GM23248 (cell line): ENCODE measurements at regions not wholly inside any gene's neighbourhood (a gene's known extent, or its start where the extent isn't known, plus 50 kb on each side); places are given as distances from the start of the nearest gene placed in this dataset.
"Not testable (repeated sequence)": the region's sequence is repeated elsewhere in the genome, so short reads cannot be mapped to it uniquely, and the experiment has no call there.

Experiments used
- DNase-seq: peaks from one replicate; pipeline ENCODE4 v3.0.0-alpha.2; 2015
- H2AFZ ChIP-seq: fragments of 200-600 bp; sonication (generic); 2 replicates; pipeline ENCODE4 v1.6.1; 2016; ENCODE audit warnings: antibody characterized with exemption
- H3F3A ChIP-seq: fragments of 200-600 bp; sonication (generic); 2 replicates; pipeline ENCODE4 v1.6.1; 2016; ENCODE audit warnings: mild to moderate bottlenecking, antibody characterized with exemption, mixed run types; ENCODE audit not compliant: insufficient read depth
- H3K27ac ChIP-seq: fragments of 200-600 bp; sonication (generic); 2 replicates; pipeline ENCODE4 v1.5.1; 2016; ENCODE audit warnings: mild to moderate bottlenecking
- H3K27me3 ChIP-seq: fragments of 200-600 bp; sonication (generic); replicated peaks from 2 replicates; pipeline ENCODE4 v1.6.1; 2016; ENCODE audit warnings: mild to moderate bottlenecking; ENCODE audit not compliant: insufficient read depth
- H3K36me3 ChIP-seq: fragments of 200-600 bp; sonication (generic); 2 replicates; pipeline ENCODE4 v1.6.1; 2016; ENCODE audit warnings: low read depth, mild to moderate bottlenecking
- H3K4me1 ChIP-seq: fragments of 200-600 bp; sonication (generic); 2 replicates; pipeline ENCODE4 v1.6.1; 2016; ENCODE audit warnings: mild to moderate bottlenecking; ENCODE audit not compliant: insufficient read depth
- H3K4me2 ChIP-seq: fragments of 200-600 bp; sonication (generic); one replicate; pipeline ENCODE4 v1.6.1; 2016; ENCODE audit warnings: mild to moderate bottlenecking; ENCODE audit not compliant: unreplicated experiment
- H3K4me3 ChIP-seq: fragments of 200-600 bp; sonication (generic); 2 replicates; pipeline ENCODE4 v1.5.1; 2016; ENCODE audit warnings: mild to moderate bottlenecking
- H3K79me2 ChIP-seq: fragments of 200-600 bp; sonication (generic); 2 replicates; pipeline ENCODE4 v1.6.1; 2016; ENCODE audit warnings: mild to moderate bottlenecking; ENCODE audit not compliant: insufficient read depth
- H3K9ac ChIP-seq: fragments of 200-600 bp; sonication (generic); 2 replicates; pipeline ENCODE4 v1.6.1; 2016; ENCODE audit warnings: mild to moderate bottlenecking
- H3K9me2 ChIP-seq: fragments of 200-600 bp; sonication (generic); 2 replicates; pipeline ENCODE4 v1.6.1; 2016; ENCODE audit warnings: mixed run types, mild to moderate bottlenecking, moderate library complexity; ENCODE audit not compliant: insufficient read depth
- H3K9me3 ChIP-seq: fragments of 200-600 bp; sonication (generic); one replicate; pipeline ENCODE4 v1.6.1; 2017; ENCODE audit warnings: low read depth
- H4K20me1 ChIP-seq: fragments of 200-600 bp; sonication (generic); 2 replicates; pipeline ENCODE4 v1.6.0; 2016; ENCODE audit not compliant: insufficient read depth
- EZH2 ChIP-seq: fragments of 200-600 bp; sonication (generic); IDR thresholded peaks from 2 replicates; pipeline ENCODE4 v1.6.1; 2018; ENCODE audit warnings: antibody characterized with exemption, mild to moderate bottlenecking; ENCODE audit not compliant: insufficient read depth, poor library complexity, severe bottlenecking
- EZH2phosphoT487 ChIP-seq: fragments of 200-600 bp; sonication (generic); IDR thresholded peaks from 2 replicates; pipeline ENCODE4 v1.6.1; 2018; ENCODE audit warnings: antibody characterized with exemption, moderate library complexity, mild to moderate bottlenecking, low read depth; ENCODE audit not compliant: insufficient read depth
- WGBS, 2 experiments: methylation state at CpG; one replicate each; pipeline ENCODE4 v1.1.6; 2015 to 2017; ENCODE audit warnings: low lambda C conversion rate in 2 of 2, low coverage in 1 of 2; ENCODE audit errors: missing lambda C conversion rate in 2 of 2; 5-methylcytosine and 5-hydroxymethylcytosine counted together
- in situ Hi-C: fragments of 300-500 bp; cut with MboI; formaldehyde crosslinking; loops from 2 replicates; pipeline ENCODE4 v1.15.0; 2020

DNA sequence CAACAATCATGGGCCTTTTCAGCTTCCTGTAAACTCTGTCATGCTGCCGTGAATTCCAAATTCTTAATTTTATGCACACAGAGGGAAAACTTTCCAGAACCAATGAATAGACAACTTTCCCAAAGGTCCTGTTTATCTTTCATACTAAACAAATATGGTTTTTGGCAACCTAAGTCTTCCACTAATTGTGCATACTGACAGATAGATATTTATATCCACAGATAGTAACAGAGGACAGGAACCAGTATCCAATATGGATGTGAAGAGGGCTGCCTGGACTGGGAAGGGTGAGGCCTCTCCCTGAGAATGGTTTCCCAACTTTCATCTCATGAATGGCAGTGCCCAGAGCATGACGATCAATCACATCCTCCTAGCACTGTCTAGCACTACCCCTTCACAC lies 80.4 kb downstream of the MRPL57 start:
- H3K4me2 ChIP-seq, result no peak overlapping the region
- H3K27me3 ChIP-seq, result peaks cover 12% of the 10 kb centered on the region; the same call in 1 of the 2 replicates
- no peak overlapping the region for H3K9ac ChIP-seq
- H4K20me1 ChIP-seq, result no peaks in the 10 kb centered on the region
- in situ Hi-C loops, result no loop called here
- no peaks in the 10 kb centered on the region for H3K79me2 ChIP-seq
- 76 to 79% methylated on average over 2 of the region's 2 CpGs for WGBS, 2 experiments
- H3F3A ChIP-seq, result no peaks in the 10 kb centered on the region
- TF ChIP-seq EZH2, result no peak
- TF ChIP-seq EZH2phosphoT487, result no peak
- no peak for DNase-seq
- H2AFZ ChIP-seq, result no peak overlapping the region
- no peaks in the 10 kb centered on the region for H3K9me3 ChIP-seq
- no peaks in the 10 kb centered on the region for H3K36me3 ChIP-seq
- H3K4me3 ChIP-seq, result no peak overlapping the region
- no peaks in the 10 kb centered on the region for H3K9me2 ChIP-seq
- no peak overlapping the region for H3K27ac ChIP-seq
- H3K4me1 ChIP-seq, result no peaks in the 10 kb centered on the region

DNA sequence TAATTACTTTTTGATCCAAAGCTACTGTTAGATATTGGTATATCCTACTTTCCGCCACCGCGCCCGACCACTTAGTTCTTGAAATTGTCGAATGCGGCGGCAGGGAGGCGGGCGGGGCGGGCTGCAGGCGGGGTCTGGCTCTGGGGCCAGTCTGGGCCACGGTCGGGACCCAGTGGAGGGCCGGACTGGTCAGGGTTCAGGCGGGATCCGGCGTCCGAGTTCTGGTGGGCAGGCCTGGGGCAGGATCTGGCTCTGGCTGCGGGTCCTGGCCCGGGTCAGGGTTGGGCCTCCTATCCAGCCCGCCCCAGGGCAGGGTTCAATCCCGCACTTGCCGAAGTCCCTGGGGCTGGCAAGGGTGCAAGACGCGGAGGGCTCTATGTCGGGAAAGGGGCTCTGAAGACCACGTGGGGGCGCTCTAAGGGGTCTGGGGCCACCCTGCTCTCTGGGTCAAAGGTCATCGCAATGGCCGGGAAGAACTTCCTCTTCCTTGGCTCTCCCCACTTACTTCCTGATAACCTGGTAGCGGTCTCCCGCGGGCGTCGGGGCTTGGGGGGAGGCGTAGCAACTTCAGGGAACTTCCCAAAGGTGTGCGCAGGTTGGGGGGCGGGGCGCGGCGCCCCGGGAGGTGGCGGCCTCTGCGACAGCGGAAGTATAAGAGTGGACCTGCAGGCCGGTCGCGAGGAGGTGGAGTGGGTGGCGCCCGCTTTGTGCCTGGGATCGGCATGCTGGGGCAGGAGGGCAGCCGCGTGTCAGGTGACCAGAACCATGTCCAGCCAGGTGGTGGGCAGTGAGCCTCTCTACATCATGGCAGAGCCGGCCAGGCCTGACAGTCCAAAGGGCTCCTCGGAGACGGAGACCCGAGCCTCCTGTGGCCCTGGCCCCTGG lies 83.4 kb downstream of the MRPL57 start:
- TF ChIP-seq EZH2 (no peak), EZH2phosphoT487 (no peak)
- Histone ChIP-seq H2AFZ (no peak overlapping the region), H3K9ac (no peak overlapping the region), H3K27ac (no peak overlapping the region), H3K4me1 (no peaks in the 10 kb centered on the region), H3K4me2 (no peak overlapping the region), H3F3A (no peaks in the 10 kb centered on the region), H3K27me3 (no peaks in the 10 kb centered on the region), H3K36me3 (no peaks in the 10 kb centered on the region), H3K9me3 (no peaks in the 10 kb centered on the region), H3K9me2 (no peaks in the 10 kb centered on the region), H3K4me3 (no peak overlapping the region), H4K20me1 (no peaks in the 10 kb centered on the region), H3K79me2 (no peaks in the 10 kb centered on the region)
- DNase-seq, result no peak
- in situ Hi-C loops, result no loop called here
- WGBS, 2 experiments, result 92 to 93% methylated on average over 49 to 57 of the region's 57 CpGs

DNA sequence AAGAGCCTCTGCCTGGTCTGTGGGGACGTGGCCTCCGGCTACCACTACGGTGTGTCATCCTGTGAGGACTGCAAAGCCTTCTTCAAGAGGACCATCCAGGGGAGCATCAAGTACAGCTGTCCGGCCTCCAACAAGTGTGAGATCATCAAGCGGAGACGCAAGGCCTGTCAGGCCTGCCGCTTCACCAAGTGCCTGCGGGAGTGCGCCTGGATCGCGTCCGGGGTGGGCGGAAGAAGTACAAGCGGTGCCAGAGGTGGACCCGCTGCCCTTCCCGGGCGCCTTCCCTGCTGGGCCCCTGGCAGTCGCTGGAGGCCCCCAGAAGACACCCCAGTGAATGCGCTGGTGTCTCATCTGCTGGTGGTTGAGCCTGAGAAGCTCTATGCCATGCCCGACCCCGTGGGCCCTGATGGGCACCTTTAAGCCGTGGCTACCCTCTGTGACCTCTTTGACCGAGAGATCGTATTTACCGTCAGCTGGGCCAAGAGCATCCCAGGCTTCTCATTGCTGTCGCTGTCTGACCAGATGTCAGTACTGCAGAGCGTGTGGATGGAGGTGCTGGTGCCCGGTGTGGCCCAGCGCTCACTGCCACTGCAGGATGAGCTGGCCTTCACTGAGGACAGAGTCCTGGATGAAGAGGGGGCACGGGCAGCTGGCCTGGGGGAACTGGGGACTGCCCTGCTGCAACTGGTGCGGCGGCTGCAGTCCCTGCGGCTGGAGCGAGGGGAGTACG lies 84.3 kb downstream of the MRPL57 start:
- H3K9me3 ChIP-seq, H3K36me3 ChIP-seq, H3K4me1 ChIP-seq, H3K9ac ChIP-seq, H3K9me2 ChIP-seq, H3K4me2 ChIP-seq, DNase-seq, H3K27ac ChIP-seq, H3K4me3 ChIP-seq, H4K20me1 ChIP-seq, in situ Hi-C loops, H3F3A ChIP-seq, H2AFZ ChIP-seq, H3K79me2 ChIP-seq, H3K27me3 ChIP-seq: not testable (repeated sequence)
- WGBS, 2 experiments, result 88 to 89% methylated on average over 30 to 35 of the region's 35 CpGs

DNA sequence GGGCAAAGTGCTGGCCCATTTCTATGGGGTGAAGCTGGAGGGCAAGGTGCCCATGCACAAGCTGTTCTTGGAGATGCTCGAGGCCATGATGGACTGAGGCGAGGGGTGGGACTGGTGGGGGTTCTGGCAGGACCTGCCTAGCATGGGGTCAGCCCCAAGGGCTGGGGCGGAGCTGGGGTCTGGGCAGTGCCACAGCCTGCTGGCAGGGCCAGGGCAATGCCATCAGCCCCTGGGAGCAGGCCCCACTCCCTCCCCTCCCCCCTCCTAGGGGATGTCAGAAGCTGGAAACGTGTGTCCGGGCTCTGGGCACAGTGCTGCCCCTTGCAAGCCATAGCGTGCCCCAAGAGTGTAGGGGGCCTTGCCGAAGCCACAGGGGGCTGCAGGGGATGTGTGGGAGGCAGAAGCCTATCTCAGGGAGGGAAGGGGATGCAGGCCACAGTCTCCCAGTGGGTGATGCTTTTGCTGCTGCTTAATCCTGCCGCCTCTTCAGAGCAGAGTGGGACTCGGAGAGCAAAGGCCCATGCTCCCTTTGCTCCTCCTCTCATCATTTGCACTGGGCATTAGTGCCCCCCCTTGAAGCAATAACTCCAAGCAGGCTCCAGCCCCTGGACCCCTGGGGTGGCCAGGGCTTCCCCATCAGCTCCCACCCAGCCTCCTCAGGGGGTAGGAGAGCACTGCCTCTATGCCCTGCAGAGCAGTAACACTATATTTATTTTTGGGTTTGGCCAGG lies 85.2 kb downstream of the MRPL57 start:
- H2AFZ ChIP-seq, DNase-seq, in situ Hi-C loops, H3K4me3 ChIP-seq, H3K36me3 ChIP-seq, H3K4me2 ChIP-seq, H3K79me2 ChIP-seq, H4K20me1 ChIP-seq, H3K9ac ChIP-seq, H3K27me3 ChIP-seq, H3F3A ChIP-seq, H3K4me1 ChIP-seq, H3K9me2 ChIP-seq, H3K27ac ChIP-seq, H3K9me3 ChIP-seq: not testable (repeated sequence)
- 50% methylated on average over 2 of the region's 9 CpGs for WGBS, 2 experiments

DNA sequence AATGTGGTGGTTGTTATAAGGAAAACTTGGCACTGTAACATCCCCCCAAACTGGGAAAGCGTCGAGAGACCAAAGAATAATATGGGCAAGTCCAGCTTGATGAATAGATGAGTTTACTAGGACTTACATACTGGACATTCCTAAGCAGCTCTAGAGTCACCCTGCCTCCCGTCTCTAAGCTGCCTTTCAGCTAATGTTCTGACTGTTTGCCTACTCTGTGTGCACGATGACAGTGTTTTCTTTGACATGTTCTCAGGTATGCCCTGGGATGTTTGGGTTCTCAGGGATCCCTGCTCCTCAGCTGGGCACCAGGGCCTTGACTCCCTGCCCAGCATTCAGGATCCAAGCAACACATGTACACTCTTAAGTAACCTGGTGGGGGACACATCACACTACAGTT lies 87.5 kb downstream of the MRPL57 start:
- H3K27me3 ChIP-seq, H3K4me2 ChIP-seq, H3K4me1 ChIP-seq, H3F3A ChIP-seq, H3K79me2 ChIP-seq, H2AFZ ChIP-seq, H3K36me3 ChIP-seq, in situ Hi-C loops, H3K27ac ChIP-seq, DNase-seq, H3K9me3 ChIP-seq, H3K9ac ChIP-seq, H3K4me3 ChIP-seq, H3K9me2 ChIP-seq, H4K20me1 ChIP-seq: not testable (repeated sequence)
- 51 to 53% methylated on average over 3 of the region's 4 CpGs for WGBS, 2 experiments

DNA sequence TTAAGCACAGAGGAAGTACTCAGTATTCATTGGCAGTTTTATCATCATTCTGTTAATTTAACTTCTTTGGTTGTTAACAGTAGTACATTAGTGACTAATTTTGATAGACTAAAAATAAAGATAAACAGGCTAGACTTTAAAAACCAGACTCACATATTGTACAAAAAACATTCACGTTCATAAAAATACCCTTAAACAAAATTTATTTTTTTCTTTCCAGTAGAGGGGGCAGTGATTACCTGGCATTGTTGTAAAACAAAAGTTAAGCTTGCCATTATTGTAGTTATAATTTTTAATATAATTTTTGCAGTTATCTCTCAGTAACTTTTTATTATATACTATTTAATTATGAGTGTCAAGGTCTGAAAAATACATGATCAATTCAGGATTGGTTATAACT lies 92.0 kb downstream of the MRPL57 start:
- H2AFZ ChIP-seq, H4K20me1 ChIP-seq, H3F3A ChIP-seq, H3K4me3 ChIP-seq, H3K9ac ChIP-seq, H3K27me3 ChIP-seq, H3K4me1 ChIP-seq, H3K36me3 ChIP-seq, H3K27ac ChIP-seq, H3K9me3 ChIP-seq, H3K4me2 ChIP-seq, H3K9me2 ChIP-seq, H3K79me2 ChIP-seq, in situ Hi-C loops, DNase-seq: not testable (repeated sequence)
- 0 to 2% methylated on average over 1 of the region's 1 CpG for WGBS, 2 experiments
